Naive thymus-derived CD4-positive, alpha-beta T cell (primary cell): ENCODE measurements at regions not wholly inside any gene's neighbourhood (a gene's known extent, or its start where the extent isn't known, plus 50 kb on each side); places are given as distances from the start of the nearest gene placed in this dataset.

Experiments
- ATAC-seq: fragments of 150-1000 bp; cut with Tn5 transposase; 2 replicates; pipeline ENCODE4 v1.10.0; 2021; ENCODE audit warnings: mild to moderate bottlenecking, moderate library complexity
- CTCF ChIA-PET: fragments of 350-600 bp; sonication (Branson Sonifier 250); formaldehyde crosslinking; loops from one replicate; lab custom pipeline; 2021; ENCODE audit warnings: antibody characterized with exemption; lab: Charles Lee
- POLR2A ChIA-PET: fragments of 350-600 bp; sonication (Branson Sonifier 250); formaldehyde crosslinking; loops from one replicate; lab custom pipeline; 2021; ENCODE audit warnings: antibody characterized with exemption, inconsistent platforms; lab: Charles Lee
- DNase-seq, 9 donors: peaks; one replicate each; pipeline versions ENCODE4 v3.0.0 to v3.0.0-alpha.2; 2020 to 2022; ENCODE audit warnings: mixed read lengths in 1 of 9
- H3K27ac ChIP-seq: one replicate; pipeline ENCODE4 v1.7.0; 2013; ENCODE audit warnings: mild to moderate bottlenecking, low read depth, low read length, moderate library complexity
- H3K27me3 ChIP-seq, 2 donors: one replicate each; pipeline ENCODE4 v1.7.0; 2013; ENCODE audit warnings: low read length in 2 of 2, mild to moderate bottlenecking in 2 of 2, moderate library complexity in 2 of 2; ENCODE audit not compliant: control insufficient read depth in 2 of 2, insufficient read depth in 2 of 2
- H3K36me3 ChIP-seq, 3 experiments: 1 replicate in 2 of 3; 2 replicates in 1 of 3; pipeline ENCODE4 v1.7.0; 2013; ENCODE audit warnings: low read length in 3 of 3, mild to moderate bottlenecking in 3 of 3, moderate library complexity in 1 of 3; ENCODE audit not compliant: insufficient read depth in 3 of 3, control insufficient read depth in 2 of 3
- H3K4me1 ChIP-seq, 2 donors: one replicate each; pipeline ENCODE4 v1.7.0; 2013; ENCODE audit warnings: low read length in 2 of 2, mild to moderate bottlenecking in 2 of 2, moderate library complexity in 1 of 2; ENCODE audit not compliant: control insufficient read depth in 2 of 2, insufficient read depth in 2 of 2
- H3K4me3 ChIP-seq: 2 replicates; pipeline ENCODE4 v1.7.0; 2013; ENCODE audit warnings: mild to moderate bottlenecking, low read length
- H3K9me3 ChIP-seq, 3 experiments: 1 replicate in 2 of 3; 2 replicates in 1 of 3; pipeline ENCODE4 v1.7.0; 2013; ENCODE audit warnings: low read length in 3 of 3; ENCODE audit not compliant: control insufficient read depth in 2 of 3
- H3K27ac Mint-ChIP-seq, 9 donors: one replicate each; pipeline ENCODE4 v1.8.0; 2020 to 2022; ENCODE audit warnings: mixed read lengths in 9 of 9, mild to moderate bottlenecking in 8 of 9, moderate library complexity in 5 of 9, inconsistent platforms in 2 of 9
- H3K27me3 Mint-ChIP-seq, 5 donors: one replicate each; pipeline ENCODE4 v1.8.0; 2021 to 2022; ENCODE audit warnings: mixed read lengths in 5 of 5, mild to moderate bottlenecking in 1 of 5
- H3K36me3 Mint-ChIP-seq, 5 donors: one replicate each; pipeline ENCODE4 v1.8.0; 2020 to 2022; ENCODE audit warnings: mixed read lengths in 5 of 5, mild to moderate bottlenecking in 3 of 5, inconsistent platforms in 1 of 5
- H3K4me1 Mint-ChIP-seq, 7 donors: one replicate each; pipeline ENCODE4 v1.8.0; 2020 to 2022; ENCODE audit warnings: mixed read lengths in 7 of 7, mild to moderate bottlenecking in 3 of 7, inconsistent platforms in 1 of 7
- H3K4me3 Mint-ChIP-seq, 10 donors: one replicate each; pipeline ENCODE4 v1.8.0; 2020 to 2022; ENCODE audit warnings: mild to moderate bottlenecking in 10 of 10, mixed read lengths in 10 of 10, moderate library complexity in 6 of 10, inconsistent platforms in 2 of 10
- H3K9me3 Mint-ChIP-seq, 11 donors: one replicate each; pipeline ENCODE4 v1.8.0; 2020 to 2022; ENCODE audit warnings: mixed read lengths in 11 of 11, mild to moderate bottlenecking in 4 of 11, inconsistent platforms in 1 of 11, moderate library complexity in 1 of 11
- intact Hi-C, 2 donors: fragments of 100-400 bp; cut with micrococcal nuclease; formaldehyde crosslinking; loops; one replicate each; pipeline ENCODE4 v1.15.1; 2023

GRCh38 chrX:19172741-19173140 is 50.5 kb upstream of the ADGRG2 start:
- peaks cover 0 to 5% (median 0%) of the 10 kb centered on the region in 7 donors for H3K4me1 Mint-ChIP-seq
- Histone ChIP-seq H3K9me3 (no peaks in the 10 kb centered on the region), H3K4me1 (no peaks in the 10 kb centered on the region), H3K36me3 (no peaks in the 10 kb centered on the region), H3K27me3 (no peaks in the 10 kb centered on the region), H3K4me3 (no peak overlapping the region), H3K27ac (no peak overlapping the region)
- peaks cover 0 to 7% (median 0%) of the 10 kb centered on the region in 5 donors for H3K27me3 Mint-ChIP-seq
- POLR2A ChIA-PET = no interaction called here
- H3K4me3 Mint-ChIP-seq = no peak overlapping the region
- CTCF ChIA-PET = no interaction called here
- intact Hi-C loops = no loop called here
- peaks cover 0 to 2% (median 0%) of the 10 kb centered on the region in 11 donors for H3K9me3 Mint-ChIP-seq
- DNase-seq = no peak
- H3K27ac Mint-ChIP-seq = no peak overlapping the region
- no peak for ATAC-seq
- no peaks in the 10 kb centered on the region for H3K36me3 Mint-ChIP-seq

DNA sequence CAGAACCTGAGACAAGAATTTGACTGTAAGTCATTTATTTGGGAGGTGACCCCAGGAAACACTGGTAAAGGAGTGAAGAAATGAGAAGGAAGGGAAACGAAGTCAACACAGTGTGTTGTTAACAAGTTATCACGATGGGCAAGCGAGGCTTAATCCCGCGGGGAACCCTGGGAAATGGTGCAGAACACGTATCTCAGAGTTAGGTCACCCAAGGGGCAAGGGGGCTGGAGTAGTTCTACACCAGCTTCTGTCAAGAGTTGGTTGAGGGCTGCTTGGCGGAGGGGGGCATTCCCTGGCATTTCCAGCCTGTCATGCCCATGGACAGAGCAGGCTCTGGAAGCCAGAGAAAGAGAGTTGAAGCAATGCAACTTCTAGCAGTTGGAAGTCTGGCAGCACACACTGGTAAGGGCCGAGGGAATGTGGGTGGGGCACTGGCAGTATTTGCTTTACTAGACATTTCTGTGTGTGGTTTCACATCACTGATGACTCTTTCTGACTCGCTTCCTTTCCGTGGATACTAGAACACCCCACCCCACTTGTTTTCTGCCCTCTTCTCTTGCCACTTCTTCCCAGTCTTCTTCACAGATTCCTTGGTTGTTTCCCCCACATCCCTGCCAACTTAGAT is 52.2 kb upstream of the ADGRG2 start:
- H3K27me3 Mint-ChIP-seq = peaks cover 0 to 7% (median 2%) of the 10 kb centered on the region in 5 donors
- intact Hi-C loops = no loop called here
- no peaks in the 10 kb centered on the region for H3K27me3 ChIP-seq
- H3K9me3 ChIP-seq = no peaks in the 10 kb centered on the region
- H3K27ac Mint-ChIP-seq = no peak overlapping the region
- H3K4me1 ChIP-seq = no peaks in the 10 kb centered on the region
- ChIA-PET CTCF (no interaction called here), POLR2A (no interaction called here)
- ATAC-seq = no peak
- H3K4me3 ChIP-seq = no peak overlapping the region
- DNase-seq = no peak
- H3K27ac ChIP-seq = no peak overlapping the region
- H3K36me3 ChIP-seq = no peaks in the 10 kb centered on the region
- peaks cover 0 to 2% (median 0%) of the 10 kb centered on the region in 11 donors for H3K9me3 Mint-ChIP-seq
- H3K4me3 Mint-ChIP-seq = no peak overlapping the region
- H3K4me1 Mint-ChIP-seq = peaks cover 0 to 5% (median 0%) of the 10 kb centered on the region in 7 donors
- H3K36me3 Mint-ChIP-seq = no peaks in the 10 kb centered on the region

DNA sequence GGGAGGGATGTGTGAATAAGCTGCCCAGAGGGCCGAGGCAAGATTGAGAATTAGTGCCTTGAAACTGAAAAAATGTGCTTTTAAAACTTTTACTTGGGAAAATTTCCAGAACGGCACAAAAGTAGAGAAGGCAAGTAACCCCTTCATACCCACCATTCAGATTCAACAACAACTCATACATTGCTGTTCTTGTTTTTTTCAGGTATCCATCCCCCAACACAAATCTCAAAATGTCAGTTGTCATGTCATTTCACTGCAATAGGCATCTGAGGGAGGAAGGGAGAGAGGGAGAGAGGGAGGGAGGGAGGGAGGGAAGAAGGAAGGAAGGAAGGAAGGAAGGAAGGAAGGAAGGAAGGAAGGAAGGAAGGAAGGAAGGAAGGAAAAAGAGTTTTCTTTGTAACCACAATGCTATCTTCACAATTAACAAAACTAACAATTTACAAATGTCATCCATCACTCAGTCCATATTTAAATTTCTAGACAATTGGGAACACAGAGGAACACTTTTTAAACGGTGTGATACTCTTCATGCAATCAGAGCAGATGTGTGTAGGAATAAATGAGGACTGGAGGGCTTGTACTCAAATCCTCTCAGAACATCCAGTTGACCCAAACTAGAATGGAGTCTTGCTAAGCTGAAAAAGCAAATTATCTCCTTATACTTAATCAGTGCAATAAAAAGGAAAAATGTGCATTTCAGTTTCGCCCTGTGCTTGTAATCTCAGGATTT is 54.8 kb upstream of the ADGRG2 start:
- no peaks in the 10 kb centered on the region for H3K36me3 ChIP-seq
- Mint-ChIP-seq H3K27ac (no peak overlapping the region), H3K9me3 (peaks cover 0 to 2% (median 0%) of the 10 kb centered on the region in 11 donors), H3K4me3 (no peak overlapping the region), H3K4me1 (peaks cover 0 to 5% (median 0%) of the 10 kb centered on the region in 7 donors), H3K36me3 (no peaks in the 10 kb centered on the region), H3K27me3 (peaks cover 0 to 7% (median 2%) of the 10 kb centered on the region in 5 donors)
- H3K27me3 ChIP-seq = no peaks in the 10 kb centered on the region
- intact Hi-C loops = no loop called here
- ChIA-PET POLR2A (no interaction called here), CTCF (no interaction called here)
- no peak for ATAC-seq
- H3K4me1 ChIP-seq = no peaks in the 10 kb centered on the region
- no peaks in the 10 kb centered on the region for H3K9me3 ChIP-seq
- no peak overlapping the region for H3K27ac ChIP-seq
- no peak for DNase-seq
- no peak overlapping the region for H3K4me3 ChIP-seq

DNA sequence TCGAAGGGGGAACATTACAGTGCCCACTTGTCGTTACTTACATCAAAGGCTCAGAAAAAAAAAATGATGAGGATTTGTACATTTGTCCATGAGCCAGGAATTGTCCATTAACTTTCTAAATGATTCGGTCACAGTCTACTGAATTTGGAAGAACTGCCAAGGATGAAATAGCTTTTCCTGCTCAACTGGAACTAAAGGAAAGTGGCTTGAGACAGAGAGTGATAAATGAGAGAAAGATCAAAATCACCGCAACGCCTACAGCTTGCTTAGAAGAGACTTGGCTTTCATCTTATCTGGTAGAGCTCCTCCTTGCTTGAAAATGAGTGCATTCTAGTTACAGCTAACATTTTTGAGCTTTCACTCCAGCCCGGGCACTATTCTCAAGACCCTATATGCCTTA is 55.5 kb upstream of the ADGRG2 start:
- ChIA-PET POLR2A (no interaction called here), CTCF (no interaction called here)
- no peaks in the 10 kb centered on the region for H3K9me3 ChIP-seq
- no peak overlapping the region for H3K27ac Mint-ChIP-seq
- ATAC-seq (no peak), DNase-seq (peak in 2 of 9 donors; percentile 2 to 5)
- H3K27me3 Mint-ChIP-seq = peaks cover 0 to 7% (median 2%) of the 10 kb centered on the region in 5 donors
- H3K27me3 ChIP-seq = no peaks in the 10 kb centered on the region
- no peak overlapping the region for H3K4me3 ChIP-seq
- H3K4me3 Mint-ChIP-seq = no peak overlapping the region
- intact Hi-C loops = no loop called here
- peaks cover 0 to 5% (median 0%) of the 10 kb centered on the region in 7 donors for H3K4me1 Mint-ChIP-seq
- no peaks in the 10 kb centered on the region for H3K36me3 Mint-ChIP-seq
- peaks cover 0 to 2% (median 0%) of the 10 kb centered on the region in 11 donors for H3K9me3 Mint-ChIP-seq
- H3K27ac ChIP-seq = no peak overlapping the region
- no peaks in the 10 kb centered on the region for H3K36me3 ChIP-seq
- H3K4me1 ChIP-seq = no peaks in the 10 kb centered on the region

DNA sequence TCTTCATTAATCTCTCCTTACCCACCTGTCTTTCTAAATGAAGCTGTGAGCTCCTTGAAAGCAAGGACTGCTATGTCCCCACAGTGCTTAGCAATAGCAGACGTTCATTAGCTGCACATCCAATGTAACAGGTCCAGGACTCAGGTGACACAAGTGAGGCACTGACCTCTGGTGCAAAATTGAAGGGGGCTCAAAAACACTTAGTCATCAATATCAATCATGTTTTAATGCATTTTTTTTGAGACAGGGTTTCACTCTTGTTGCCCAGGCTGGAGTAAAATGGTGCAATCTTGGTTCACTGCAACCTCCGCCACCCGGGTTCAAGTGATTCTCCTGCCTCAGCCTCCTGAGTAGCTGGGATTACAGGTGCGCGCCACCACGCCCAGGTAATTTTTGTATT is 56.1 kb upstream of the ADGRG2 start:
- Histone ChIP-seq H3K9me3 (no peaks in the 10 kb centered on the region), H3K36me3 (no peaks in the 10 kb centered on the region), H3K27me3 (no peaks in the 10 kb centered on the region), H3K27ac (no peak overlapping the region), H3K4me3 (no peak overlapping the region), H3K4me1 (no peaks in the 10 kb centered on the region)
- ATAC-seq = no peak
- H3K4me1 Mint-ChIP-seq = peaks cover 0 to 5% (median 0%) of the 10 kb centered on the region in 7 donors
- no peak overlapping the region for H3K4me3 Mint-ChIP-seq
- CTCF ChIA-PET = no interaction called here
- intact Hi-C loops = no loop called here
- H3K27ac Mint-ChIP-seq = no peak overlapping the region
- peaks cover 0 to 2% (median 0%) of the 10 kb centered on the region in 11 donors for H3K9me3 Mint-ChIP-seq
- H3K36me3 Mint-ChIP-seq = no peaks in the 10 kb centered on the region
- H3K27me3 Mint-ChIP-seq = peaks cover 0 to 7% (median 2%) of the 10 kb centered on the region in 5 donors
- DNase-seq = no peak
- POLR2A ChIA-PET = no interaction called here

- no peak overlapping the region for H3K4me3 ChIP-seq
- no peak overlapping the region for H3K4me3 Mint-ChIP-seq
- peaks cover 0 to 2% (median 0%) of the 10 kb centered on the region in 11 donors for H3K9me3 Mint-ChIP-seq
- H3K4me1 ChIP-seq = no peaks in the 10 kb centered on the region
- H3K27me3 Mint-ChIP-seq = peaks cover 0 to 7% (median 2%) of the 10 kb centered on the region in 5 donors
- intact Hi-C loops = no loop called here
- no peaks in the 10 kb centered on the region for H3K36me3 ChIP-seq
- peaks cover 0 to 5% (median 0%) of the 10 kb centered on the region in 7 donors for H3K4me1 Mint-ChIP-seq
- DNase-seq (no peak), ATAC-seq (no peak)
- POLR2A ChIA-PET = no interaction called here
- H3K27me3 ChIP-seq = no peaks in the 10 kb centered on the region
- CTCF ChIA-PET = no interaction called here
- no peaks in the 10 kb centered on the region for H3K9me3 ChIP-seq
- H3K27ac Mint-ChIP-seq = no peak overlapping the region
- no peak overlapping the region for H3K27ac ChIP-seq
- H3K36me3 Mint-ChIP-seq = no peaks in the 10 kb centered on the region
These were observed 57.1 kb upstream of the ADGRG2 start for GRCh38 chrX:19179389-19179788.
